Astrocyte (in vitro differentiated cells and primary cell): ENCODE measurements at regions not wholly inside any gene's neighbourhood (a gene's known extent, or its start where the extent isn't known, plus 50 kb on each side); places are given as distances from the start of the nearest gene placed in this dataset.

Experiments
- DNase-seq: peaks from one replicate; pipeline ENCODE4 v3.0.0-alpha.2; 2010; ENCODE audit warnings: low read depth
- FAIRE-seq: peaks from 2 replicates; lab custom pipeline; 2011; peaks lifted over from hg19 to GRCh38; lab: Jason Lieb, UNC
- H2AFZ ChIP-seq: 2 replicates; pipeline ENCODE4 v1.6.0; 2012; ENCODE audit warnings: low read depth, low read length, inconsistent platforms
- H3K27ac ChIP-seq: 2 replicates; pipeline ENCODE4 v1.5.1; 2011; ENCODE audit warnings: low read depth, low read length, inconsistent platforms
- H3K27me3 ChIP-seq: 2 replicates; pipeline ENCODE4 v1.6.0; 2011; ENCODE audit warnings: low read length, inconsistent platforms; ENCODE audit not compliant: insufficient read depth
- H3K36me3 ChIP-seq: 2 replicates; pipeline ENCODE4 v1.5.1; 2011; ENCODE audit warnings: low read length, inconsistent platforms; ENCODE audit not compliant: insufficient read depth
- H3K4me1 ChIP-seq: 2 replicates; pipeline ENCODE4 v1.5.1; 2011; ENCODE audit warnings: low read length, inconsistent platforms; ENCODE audit not compliant: insufficient read depth
- H3K4me2 ChIP-seq: 2 replicates; pipeline ENCODE4 v1.6.0; 2012; ENCODE audit warnings: low read length, inconsistent platforms
- H3K4me3 ChIP-seq: 2 replicates; pipeline ENCODE4 v1.5.1; 2011; ENCODE audit warnings: low read depth, mild to moderate bottlenecking, low read length, inconsistent platforms; ENCODE audit not compliant: insufficient read depth
- H3K79me2 ChIP-seq: 2 replicates; pipeline ENCODE4 v1.6.0; 2012; ENCODE audit warnings: mild to moderate bottlenecking, low read length, inconsistent platforms; ENCODE audit not compliant: insufficient read depth
- H3K9ac ChIP-seq: 2 replicates; pipeline ENCODE4 v1.6.0; 2012; ENCODE audit warnings: mild to moderate bottlenecking, low read length, inconsistent platforms
- H3K9me3 ChIP-seq: 2 replicates; pipeline ENCODE4 v1.5.1; 2012; ENCODE audit warnings: low read depth, mild to moderate bottlenecking, low read length, inconsistent platforms; ENCODE audit not compliant: insufficient read depth
- H4K20me1 ChIP-seq: 2 replicates; pipeline ENCODE4 v1.6.0; 2012; ENCODE audit warnings: low read length, inconsistent platforms; ENCODE audit not compliant: insufficient read depth
- H3K27ac Mint-ChIP-seq: one replicate; pipeline ENCODE4 v1.8.0; 2021; ENCODE audit warnings: mild to moderate bottlenecking, mixed read lengths; ENCODE audit not compliant: unreplicated experiment
- H3K27me3 Mint-ChIP-seq: one replicate; pipeline ENCODE4 v1.8.0; 2021; ENCODE audit warnings: low read depth, mixed read lengths; ENCODE audit not compliant: unreplicated experiment
- H3K36me3 Mint-ChIP-seq: one replicate; pipeline ENCODE4 v1.8.0; 2021; ENCODE audit warnings: low read depth, mixed read lengths; ENCODE audit not compliant: unreplicated experiment
- H3K4me1 Mint-ChIP-seq: one replicate; pipeline ENCODE4 v1.8.0; 2021; ENCODE audit warnings: low read depth, mixed read lengths; ENCODE audit not compliant: unreplicated experiment
- H3K4me3 Mint-ChIP-seq: one replicate; pipeline ENCODE4 v1.8.0; 2021; ENCODE audit warnings: mild to moderate bottlenecking, moderate library complexity, mixed read lengths; ENCODE audit not compliant: unreplicated experiment
- H3K9me3 Mint-ChIP-seq: one replicate; pipeline ENCODE4 v1.8.0; 2021; ENCODE audit warnings: mild to moderate bottlenecking, mixed read lengths; ENCODE audit not compliant: unreplicated experiment
- EZH2 ChIP-seq: IDR thresholded peaks from 2 replicates; pipeline ENCODE4 v1.6.1; 2012; ENCODE audit warnings: mild to moderate bottlenecking, low read length, inconsistent platforms; ENCODE audit not compliant: insufficient read depth
- TF ChIP-seq, protein P1 (sequence below): IDR thresholded peaks from 2 replicates; pipeline ENCODE4 v1.5.1; 2011; ENCODE audit warnings: low read depth, mild to moderate bottlenecking, inconsistent platforms, low read length, moderate library complexity; ENCODE audit not compliant: insufficient read depth

DNA sequence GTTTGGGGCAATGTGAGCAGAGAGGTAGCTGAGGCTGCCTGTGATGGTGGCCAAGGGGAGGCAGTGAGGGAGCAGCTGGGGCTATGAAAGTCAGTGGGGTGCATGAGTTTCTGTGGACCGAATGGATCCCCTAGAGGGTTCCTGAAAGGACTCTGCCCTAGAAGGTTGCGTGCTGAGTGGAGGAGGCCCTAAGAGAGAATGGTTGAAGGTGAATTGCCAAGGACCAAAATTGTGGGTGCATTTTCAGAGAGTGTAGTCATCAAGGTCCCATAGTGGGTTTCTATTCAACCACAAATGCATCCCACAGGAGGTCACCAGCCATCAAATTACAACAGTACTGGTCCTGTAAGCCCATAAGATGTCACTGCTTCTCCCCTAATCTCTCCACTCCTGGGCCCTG lies 298.3 kb downstream of the CDK5RAP2 start:
- Histone ChIP-seq H3K27ac (no peak overlapping the region), H3K79me2 (no peaks in the 10 kb centered on the region), H2AFZ (no peak overlapping the region), H4K20me1 (no peaks in the 10 kb centered on the region), H3K9ac (no peak overlapping the region), H3K36me3 (no peaks in the 10 kb centered on the region), H3K4me3 (no peak overlapping the region), H3K4me2 (no peak overlapping the region), H3K27me3 (no peaks in the 10 kb centered on the region), H3K9me3 (no peaks in the 10 kb centered on the region), H3K4me1 (no peaks in the 10 kb centered on the region)
- DNase-seq = no peak
- Mint-ChIP-seq H3K4me3 (no peak overlapping the region), H3K4me1 (no peaks in the 10 kb centered on the region), H3K27me3 (peaks cover 6% of the 10 kb centered on the region), H3K9me3 (no peaks in the 10 kb centered on the region), H3K27ac (no peak overlapping the region), H3K36me3 (no peaks in the 10 kb centered on the region)
- TF ChIP-seq EZH2 = no peak
- TF ChIP-seq, protein P1, sequence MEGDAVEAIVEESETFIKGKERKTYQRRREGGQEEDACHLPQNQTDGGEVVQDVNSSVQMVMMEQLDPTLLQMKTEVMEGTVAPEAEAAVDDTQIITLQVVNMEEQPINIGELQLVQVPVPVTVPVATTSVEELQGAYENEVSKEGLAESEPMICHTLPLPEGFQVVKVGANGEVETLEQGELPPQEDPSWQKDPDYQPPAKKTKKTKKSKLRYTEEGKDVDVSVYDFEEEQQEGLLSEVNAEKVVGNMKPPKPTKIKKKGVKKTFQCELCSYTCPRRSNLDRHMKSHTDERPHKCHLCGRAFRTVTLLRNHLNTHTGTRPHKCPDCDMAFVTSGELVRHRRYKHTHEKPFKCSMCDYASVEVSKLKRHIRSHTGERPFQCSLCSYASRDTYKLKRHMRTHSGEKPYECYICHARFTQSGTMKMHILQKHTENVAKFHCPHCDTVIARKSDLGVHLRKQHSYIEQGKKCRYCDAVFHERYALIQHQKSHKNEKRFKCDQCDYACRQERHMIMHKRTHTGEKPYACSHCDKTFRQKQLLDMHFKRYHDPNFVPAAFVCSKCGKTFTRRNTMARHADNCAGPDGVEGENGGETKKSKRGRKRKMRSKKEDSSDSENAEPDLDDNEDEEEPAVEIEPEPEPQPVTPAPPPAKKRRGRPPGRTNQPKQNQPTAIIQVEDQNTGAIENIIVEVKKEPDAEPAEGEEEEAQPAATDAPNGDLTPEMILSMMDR = no peak
- FAIRE-seq = no peak

DNA sequence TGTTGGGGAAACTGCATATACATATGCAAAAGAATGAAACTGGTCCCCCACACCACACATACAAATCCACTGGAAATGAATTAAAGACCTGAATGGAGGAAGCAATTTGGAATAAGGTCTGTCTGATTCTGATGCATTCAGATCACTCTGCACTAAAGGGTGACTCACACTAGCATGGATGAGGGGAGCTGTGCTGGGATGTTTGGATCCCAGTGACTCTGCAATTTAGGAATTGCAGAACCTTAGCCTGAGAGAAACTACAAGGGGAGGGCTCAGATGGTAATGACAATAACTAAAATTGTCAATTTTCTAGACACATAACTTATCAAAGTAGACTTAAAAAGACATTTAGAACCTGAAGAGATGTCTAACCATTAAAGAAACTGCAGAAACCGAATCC lies 312.0 kb downstream of the CDK5RAP2 start:
- H3K9ac ChIP-seq = no peak overlapping the region
- Mint-ChIP-seq H3K4me1 (no peaks in the 10 kb centered on the region), H3K9me3 (peaks cover 4% of the 10 kb centered on the region), H3K27ac (no peak overlapping the region), H3K27me3 (peaks cover 7% of the 10 kb centered on the region), H3K36me3 (no peaks in the 10 kb centered on the region), H3K4me3 (no peak overlapping the region)
- DNase-seq = no peak
- H3K27ac ChIP-seq = no peak overlapping the region
- H3K9me3 ChIP-seq = no peaks in the 10 kb centered on the region
- no peaks in the 10 kb centered on the region for H4K20me1 ChIP-seq
- no peak overlapping the region for H3K4me2 ChIP-seq
- no peaks in the 10 kb centered on the region for H3K4me1 ChIP-seq
- TF ChIP-seq, protein P1 = no peak
- no peak for TF ChIP-seq EZH2
- no peaks in the 10 kb centered on the region for H3K79me2 ChIP-seq
- H3K4me3 ChIP-seq = no peak overlapping the region
- no peaks in the 10 kb centered on the region for H3K27me3 ChIP-seq
- no peak overlapping the region for H2AFZ ChIP-seq
- no peaks in the 10 kb centered on the region for H3K36me3 ChIP-seq
- no peak for FAIRE-seq

DNA sequence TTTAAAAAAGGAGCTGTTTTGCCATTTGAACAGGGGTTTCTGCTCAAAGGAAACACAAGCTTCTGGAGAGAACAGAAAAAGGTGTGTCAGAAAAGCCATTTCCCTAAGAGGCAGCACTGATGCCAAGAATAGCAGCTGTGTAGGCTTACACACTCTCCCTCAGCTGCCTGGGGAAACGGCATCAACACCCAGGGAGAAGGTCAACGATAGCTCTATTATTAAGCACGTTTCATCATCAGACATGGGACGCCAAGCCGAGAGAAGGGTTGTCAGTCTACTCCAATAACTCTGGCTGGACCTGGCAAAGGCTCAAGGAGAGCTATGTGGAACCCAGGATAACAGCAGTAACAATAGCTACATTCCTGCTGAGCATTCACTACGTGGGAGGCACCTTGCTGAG lies 314.2 kb downstream of the CDK5RAP2 start:
- peaks cover 2% of the 10 kb centered on the region for H3K27me3 ChIP-seq
- DNase-seq (no peak), FAIRE-seq (no peak)
- H3K36me3 ChIP-seq = no peaks in the 10 kb centered on the region
- no peak overlapping the region for H3K27ac Mint-ChIP-seq
- no peak overlapping the region for H3K4me2 ChIP-seq
- H4K20me1 ChIP-seq = no peaks in the 10 kb centered on the region
- H3K4me3 ChIP-seq = no peak overlapping the region
- no peak overlapping the region for H3K9ac ChIP-seq
- H3K27ac ChIP-seq = no peak overlapping the region
- peaks cover 6% of the 10 kb centered on the region for H3K27me3 Mint-ChIP-seq
- H3K9me3 ChIP-seq = no peaks in the 10 kb centered on the region
- TF ChIP-seq EZH2 = no peak
- TF ChIP-seq, protein P1 = no peak
- H3K79me2 ChIP-seq = no peaks in the 10 kb centered on the region
- no peaks in the 10 kb centered on the region for H3K4me1 Mint-ChIP-seq
- no peak overlapping the region for H2AFZ ChIP-seq
- no peaks in the 10 kb centered on the region for H3K9me3 Mint-ChIP-seq
- H3K36me3 Mint-ChIP-seq = no peaks in the 10 kb centered on the region
- no peak overlapping the region for H3K4me3 Mint-ChIP-seq
- H3K4me1 ChIP-seq = no peaks in the 10 kb centered on the region
